HG02884 (cell line): ENCODE measurements at regions not wholly inside any gene's neighbourhood (a gene's known extent, or its start where the extent isn't known, plus 50 kb on each side); places are given as distances from the start of the nearest gene placed in this dataset.
"Not testable (repeated sequence)": the region's sequence is repeated elsewhere in the genome, so short reads cannot be mapped to it uniquely, and the experiment has no call there.

Experiments
- ATAC-seq: cut with Tn5 transposase; IDR thresholded peaks from one replicate; pipeline ENCODE4 v1.9.1; 2021; ENCODE audit warnings: mild to moderate bottlenecking, moderate library complexity; ENCODE audit not compliant: unreplicated experiment

DNA sequence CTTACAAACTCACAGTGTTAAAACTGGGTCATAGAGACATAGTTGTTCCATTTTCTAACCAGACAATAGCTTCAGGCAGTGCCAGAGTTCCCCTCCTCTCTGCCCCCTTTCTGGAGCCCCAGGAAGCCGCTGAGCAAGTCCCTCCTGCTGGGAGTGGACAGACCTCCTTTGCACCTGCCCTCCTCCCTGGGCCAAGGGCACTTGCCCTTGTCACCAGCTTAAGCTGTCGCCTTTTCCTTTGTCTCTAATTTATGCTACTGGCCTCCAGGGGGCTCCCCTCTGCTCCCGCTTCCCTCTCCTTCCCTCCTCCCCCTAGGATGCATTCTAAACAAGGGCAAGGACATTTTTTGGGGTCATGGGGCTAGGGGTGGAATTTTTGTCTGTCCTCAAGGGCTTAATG lies 182.4 kb downstream of the MIS18A start:
- ATAC-seq: no peak

DNA sequence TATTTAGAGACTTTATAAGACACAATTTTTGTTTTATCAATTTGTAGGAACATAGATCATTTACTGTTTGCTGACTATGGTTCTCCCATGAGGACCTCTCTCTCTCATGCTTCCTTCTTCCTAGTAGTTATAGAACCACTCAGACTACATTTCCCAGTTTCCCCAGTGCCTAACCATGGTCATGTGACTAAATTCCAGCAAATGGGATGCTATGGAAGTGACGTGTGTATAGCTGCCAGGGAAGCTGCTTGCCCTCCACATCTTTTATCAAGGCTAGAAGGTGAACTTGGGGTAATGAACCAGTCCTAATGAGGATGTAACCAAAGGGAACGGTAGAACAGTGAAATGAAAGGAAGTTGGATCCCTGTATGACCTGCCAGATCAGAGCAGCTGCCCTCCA lies 184.0 kb downstream of the MIS18A start:
- ATAC-seq: no peak

DNA sequence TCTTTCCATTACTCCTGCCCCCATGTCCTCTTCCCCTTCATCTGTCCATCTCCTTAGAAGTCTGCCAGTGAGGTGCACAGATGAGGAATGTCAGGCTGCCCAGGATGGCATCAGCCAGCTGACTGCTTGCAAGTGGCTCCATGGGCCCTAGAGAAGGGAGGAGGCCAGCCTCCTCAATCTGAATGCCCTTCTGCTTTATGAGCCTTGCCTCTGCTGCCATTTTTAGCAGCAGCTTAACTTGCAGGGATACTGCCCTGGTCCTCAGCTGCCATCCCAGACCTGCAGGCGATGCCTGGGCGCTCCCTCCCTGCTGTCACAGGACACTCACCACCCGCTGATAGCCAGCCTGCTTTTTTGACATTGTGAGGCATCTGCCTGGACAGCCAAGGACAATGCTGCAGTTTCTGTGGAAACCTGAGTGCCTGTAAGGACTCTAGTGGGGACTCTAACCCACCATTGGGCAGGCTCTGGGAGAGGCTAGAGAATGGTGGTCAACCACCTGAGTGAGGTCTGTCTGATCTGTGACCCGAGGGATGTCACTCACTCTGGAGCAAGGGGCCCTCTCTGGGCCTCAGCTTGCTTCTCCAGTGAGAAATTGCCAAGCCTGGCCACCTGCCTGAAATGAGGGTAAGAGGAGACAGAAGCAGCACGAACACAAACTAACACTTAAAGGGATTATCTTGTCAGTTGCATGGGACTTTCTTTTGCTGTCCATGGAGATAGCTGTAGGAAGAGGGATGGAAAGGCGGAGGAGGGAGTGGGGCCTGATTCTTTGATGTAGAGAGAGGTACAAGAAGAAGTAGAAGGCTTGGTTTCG lies 185.0 kb downstream of the MIS18A start:
- ATAC-seq: no peak

GRCh38 chr21:32090956-32091355 lies 187.9 kb downstream of the MIS18A start:
- no peak for ATAC-seq

GRCh38 chr21:32089766-32090165 lies 189.1 kb downstream of the MIS18A start:
- ATAC-seq: no peak

DNA sequence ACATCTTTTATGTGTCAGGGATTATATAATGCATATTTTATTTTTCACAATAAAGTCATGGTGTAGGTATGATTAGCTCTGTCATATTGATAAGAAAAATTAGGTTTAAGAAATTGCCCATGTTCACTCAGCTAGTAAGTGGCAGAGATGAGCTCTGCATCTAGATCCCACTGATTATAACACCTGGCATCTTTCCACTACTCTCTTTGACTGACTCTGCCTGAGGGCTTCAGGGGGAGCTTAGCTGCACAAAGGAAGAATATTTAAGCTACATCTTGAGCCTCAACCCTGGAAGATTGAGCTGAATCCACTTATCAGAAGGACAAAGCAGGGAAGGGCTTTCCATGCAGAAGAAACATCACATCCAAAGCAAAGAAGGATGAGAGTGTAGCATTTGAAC lies 190.4 kb downstream of the MIS18A start:
- no peak for ATAC-seq

- no peak for ATAC-seq
Measured at GRCh38 chr21:32087447-32087846, 191.4 kb downstream of the MIS18A start.

DNA sequence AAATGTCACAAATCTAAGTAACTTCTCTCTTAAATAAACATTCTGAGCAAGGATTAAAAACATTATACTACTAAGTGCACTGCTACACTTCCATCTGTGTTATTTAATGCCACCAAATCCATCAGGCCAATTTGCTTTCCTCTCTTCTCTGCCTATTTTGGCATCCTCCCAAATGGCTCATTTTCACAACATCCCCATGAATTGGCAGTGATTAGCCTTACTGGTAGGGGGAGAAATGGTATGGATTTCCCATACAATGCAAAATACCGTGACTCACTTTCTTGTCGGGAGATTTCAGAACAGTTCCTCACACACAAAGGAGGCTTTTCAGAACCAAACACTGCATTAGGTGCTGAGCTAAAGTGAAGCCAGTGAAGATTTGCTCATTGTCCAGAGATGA lies 195.7 kb downstream of the MIS18A start:
- ATAC-seq: no peak

GRCh38 chr21:32082466-32082865 lies 196.4 kb downstream of the MIS18A start:
- no peak for ATAC-seq

DNA sequence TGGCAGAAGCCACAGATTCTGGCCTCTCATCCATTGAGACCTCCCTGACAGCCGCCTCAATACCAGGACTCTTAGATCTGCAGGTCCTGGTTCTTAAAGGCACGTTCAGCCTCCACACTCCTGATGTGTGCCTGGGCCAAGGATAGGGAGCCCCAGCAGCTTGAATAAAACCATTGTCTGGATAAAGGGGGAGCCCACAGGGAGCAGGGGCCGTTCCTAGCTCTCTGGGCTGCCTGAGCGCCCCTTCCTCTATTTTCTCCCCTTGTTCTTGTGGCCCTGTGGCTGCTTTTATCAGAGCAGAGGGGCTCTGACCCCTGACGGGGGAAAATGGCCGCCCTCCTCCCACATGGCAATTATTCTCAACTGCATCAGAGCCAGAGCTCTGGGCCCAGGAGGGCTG lies 200.8 kb downstream of the HUNK start:
- no peak for ATAC-seq

- ATAC-seq: no peak
Measured at GRCh38 chr21:32073190-32073589, 200.4 kb downstream of the HUNK start.

DNA sequence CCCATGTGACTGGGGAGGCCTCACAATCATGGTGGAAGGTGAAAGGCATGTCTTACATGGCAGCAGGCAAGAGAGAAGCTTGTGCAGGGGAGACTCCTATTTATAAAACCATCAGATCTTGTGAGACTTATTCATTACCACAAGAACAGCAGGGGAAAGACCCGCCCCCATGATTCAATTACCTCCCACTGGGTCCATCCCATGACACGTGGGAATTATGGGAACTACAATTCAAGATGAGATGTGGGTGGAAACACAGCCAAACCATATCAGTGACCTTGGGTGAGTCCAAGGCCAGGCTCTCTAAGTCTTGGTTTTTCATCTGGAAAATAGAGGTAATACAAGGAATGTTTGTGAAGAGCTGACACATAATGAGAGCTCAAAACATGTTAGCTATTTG lies 198.8 kb downstream of the HUNK start:
- ATAC-seq: not testable (repeated sequence)

DNA sequence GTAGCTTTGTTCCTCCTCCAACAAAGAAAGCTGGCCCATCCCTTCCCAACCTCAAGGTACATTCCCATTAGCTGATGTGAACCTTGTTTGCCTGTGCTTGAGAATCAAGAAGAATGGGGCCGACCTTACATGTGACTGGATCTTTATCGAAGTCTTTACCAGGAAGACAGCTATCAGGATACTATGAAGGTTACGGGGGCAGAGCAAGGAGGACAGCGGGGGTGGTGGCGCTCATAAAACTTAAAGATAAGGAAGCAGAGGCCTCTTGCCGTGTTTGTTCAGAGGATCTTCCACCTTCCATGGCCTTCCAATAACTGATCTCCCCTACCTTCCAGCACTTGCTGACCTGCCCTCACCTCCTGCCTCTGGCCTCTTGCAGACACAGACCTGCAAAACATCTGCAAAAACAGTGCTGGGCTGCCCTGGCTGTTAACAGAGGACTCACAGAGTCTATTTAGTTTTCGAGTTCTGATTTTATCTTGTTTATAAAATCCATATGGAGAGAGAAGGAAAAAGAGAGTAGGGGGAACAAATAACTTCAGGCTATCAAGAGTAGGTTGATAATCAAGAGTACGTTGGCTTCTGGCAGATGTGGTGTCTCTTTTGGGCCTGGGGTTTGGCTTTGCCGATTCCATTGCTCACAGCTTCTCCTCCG lies 198.0 kb downstream of the HUNK start:
- ATAC-seq: no peak

- no peak for ATAC-seq
Measured at GRCh38 chr21:32070126-32070525, 197.3 kb downstream of the HUNK start.

- no peak for ATAC-seq
Measured at GRCh38 chr21:32065654-32066053, 192.8 kb downstream of the HUNK start.

DNA sequence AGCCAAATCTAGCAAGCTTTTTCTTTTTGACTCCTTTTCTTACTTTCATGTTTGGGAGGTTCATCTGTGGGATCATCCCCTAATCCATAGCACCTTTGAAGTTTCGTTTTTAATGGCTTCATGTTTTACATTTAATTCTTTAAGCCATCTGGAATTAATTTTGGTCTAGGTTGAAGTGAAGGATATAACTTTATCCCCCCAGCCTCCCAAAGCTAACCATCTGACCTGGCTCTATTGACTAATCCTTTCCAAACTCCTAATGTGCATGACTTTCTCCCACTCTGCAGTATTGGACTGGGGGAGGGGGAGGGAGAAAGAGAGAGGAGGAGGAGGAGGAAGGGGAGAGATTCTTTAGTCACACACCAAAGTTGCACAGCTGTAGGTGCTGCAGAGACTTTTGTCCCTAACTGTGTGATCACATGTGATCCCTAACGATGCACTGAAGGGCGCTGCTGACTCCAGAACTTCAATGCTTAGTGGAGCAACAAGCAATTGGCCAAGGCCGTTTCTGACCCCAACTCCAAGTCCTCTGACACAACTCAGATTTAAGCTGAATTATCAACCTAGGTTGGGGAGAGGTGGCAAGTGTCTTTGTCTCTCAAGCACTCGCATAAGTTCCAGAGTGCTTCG lies 191.6 kb downstream of the HUNK start:
- ATAC-seq: no peak

DNA sequence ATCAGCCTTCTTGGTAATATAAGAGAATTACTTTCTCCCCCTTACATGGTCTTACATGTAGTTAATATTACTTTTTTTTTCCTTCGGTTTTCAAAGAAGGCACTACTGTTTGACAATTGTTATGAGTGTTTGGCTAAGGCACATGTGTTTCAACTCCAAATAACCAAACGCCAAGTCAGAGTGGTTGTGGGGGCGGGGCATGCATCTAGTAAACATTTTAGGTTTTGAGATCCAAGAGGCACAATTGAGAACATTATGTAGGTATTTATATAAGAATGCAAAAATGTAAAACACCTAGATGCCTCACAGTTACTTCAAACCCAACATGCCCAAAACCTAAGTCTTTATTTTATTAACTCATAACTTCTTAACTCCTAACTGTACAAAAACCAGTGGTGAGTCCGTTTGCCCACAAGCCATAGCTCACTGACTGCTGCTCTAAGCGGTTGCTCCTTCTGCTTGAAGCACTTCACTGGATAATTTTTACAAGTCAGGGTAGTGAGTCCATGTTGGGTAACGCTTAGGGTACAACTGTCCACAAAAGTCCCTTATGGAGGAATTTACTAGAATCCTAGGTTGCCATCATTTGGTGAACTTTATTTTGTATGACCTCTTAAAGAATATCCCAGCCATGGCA lies 189.9 kb downstream of the HUNK start:
- no peak for ATAC-seq

DNA sequence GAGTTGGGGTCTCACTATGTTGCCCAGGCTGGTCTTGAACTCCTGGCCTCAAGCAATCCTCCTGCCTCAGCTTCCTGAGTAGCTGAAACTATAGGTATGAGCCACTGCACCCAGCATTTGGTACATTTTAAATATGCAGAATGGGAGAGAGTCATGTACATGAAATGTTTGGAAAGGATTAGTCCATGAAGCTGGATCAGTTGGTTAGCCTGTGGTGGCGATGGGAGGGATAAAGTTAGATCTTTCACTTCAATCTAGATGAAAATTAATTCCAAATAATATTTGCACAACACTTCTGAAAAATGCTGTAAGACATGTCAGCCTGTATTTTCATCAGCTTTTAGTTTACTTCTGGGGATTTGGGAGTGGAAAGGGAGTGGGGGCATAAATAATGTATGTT lies 188.9 kb downstream of the HUNK start:
- no peak for ATAC-seq

GRCh38 chr21:32056791-32057190 lies 184.0 kb downstream of the HUNK start:
- ATAC-seq: no peak

DNA sequence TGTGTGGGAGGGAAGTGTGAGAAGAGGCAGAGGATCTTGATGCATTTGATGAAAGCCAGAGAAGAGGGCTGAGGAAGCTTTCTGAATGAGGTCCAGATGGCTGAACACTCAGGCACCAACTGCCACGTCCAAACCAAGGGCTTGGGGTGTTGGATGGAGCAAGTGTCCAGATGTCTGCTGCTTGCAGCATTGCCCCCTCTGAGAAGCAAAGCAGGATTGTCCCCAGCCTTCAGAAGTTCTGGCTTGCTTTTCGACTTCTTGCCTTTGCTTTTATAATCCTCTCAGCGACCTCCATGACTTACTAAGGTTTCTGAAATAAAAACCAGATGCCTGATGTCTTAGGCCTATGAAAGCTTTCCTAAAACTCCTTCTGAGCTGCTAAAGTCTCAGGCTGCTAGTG lies 182.5 kb downstream of the HUNK start:
- ATAC-seq: no peak
